ENCODE measurements at regions not wholly inside any gene's neighbourhood (a gene's known extent, or its start where the extent isn't known, plus 50 kb on each side); places are given as distances from the start of the nearest gene placed in this dataset.

GRCh38 chr6:141254336-141254735, 878.4 kb upstream of the GJE1 start:
- DNase-seq, result no peak
- Histone ChIP-seq H3K27me3 (ENCODE audit: control insufficient read depth, insufficient read depth, low read length) (no peaks in the 10 kb centered on the region), H3K4me3 (ENCODE audit: low read length) (no peak overlapping the region), H3K27ac (ENCODE audit: low read length) (no peak overlapping the region), H3K4me1 (ENCODE audit: control insufficient read depth, insufficient read depth, low read length) (no peaks in the 10 kb centered on the region), H3K36me3 (ENCODE audit: control insufficient read depth, insufficient read depth, low read length) (no peaks in the 10 kb centered on the region), H3K9me3 (replicated peaks; ENCODE audit: control insufficient read depth, low read depth, low read length) (no peaks in the 10 kb centered on the region)
- WGBS (ENCODE audit: insufficient coverage), result no CpG with 5 or more reads among the region's 3 CpGs

GRCh38 chr6:141252828-141253608, 879.7 kb upstream of the GJE1 start:
- WGBS (ENCODE audit: insufficient coverage), result 37% methylated on average over 2 of the region's 5 CpGs
- peak; percentile 70 for DNase-seq
- Histone ChIP-seq H3K27me3 (ENCODE audit: control insufficient read depth, insufficient read depth, low read length) (no peaks in the 10 kb centered on the region), H3K4me3 (ENCODE audit: low read length) (no peak overlapping the region), H3K9me3 (replicated peaks; ENCODE audit: control insufficient read depth, low read depth, low read length) (no peaks in the 10 kb centered on the region), H3K4me1 (ENCODE audit: control insufficient read depth, insufficient read depth, low read length) (no peaks in the 10 kb centered on the region), H3K36me3 (ENCODE audit: control insufficient read depth, insufficient read depth, low read length) (no peaks in the 10 kb centered on the region), H3K27ac (ENCODE audit: low read length) (peak overlapping the region; percentile 63)

GRCh38 chr6:141251286-141251685, 881.4 kb upstream of the GJE1 start:
- Histone ChIP-seq H3K27ac (ENCODE audit: low read length) (no peak overlapping the region), H3K9me3 (replicated peaks; ENCODE audit: control insufficient read depth, low read depth, low read length) (no peaks in the 10 kb centered on the region), H3K4me1 (ENCODE audit: control insufficient read depth, insufficient read depth, low read length) (no peaks in the 10 kb centered on the region), H3K36me3 (ENCODE audit: control insufficient read depth, insufficient read depth, low read length) (no peaks in the 10 kb centered on the region), H3K27me3 (ENCODE audit: control insufficient read depth, insufficient read depth, low read length) (no peaks in the 10 kb centered on the region), H3K4me3 (ENCODE audit: low read length) (no peak overlapping the region)
- DNase-seq, result peak; percentile 64

- Histone ChIP-seq H3K27me3 (ENCODE audit: control insufficient read depth, insufficient read depth, low read length) (no peaks in the 10 kb centered on the region), H3K27ac (ENCODE audit: low read length) (no peak overlapping the region), H3K9me3 (replicated peaks; ENCODE audit: control insufficient read depth, low read depth, low read length) (no peaks in the 10 kb centered on the region), H3K4me1 (ENCODE audit: control insufficient read depth, insufficient read depth, low read length) (no peaks in the 10 kb centered on the region), H3K36me3 (ENCODE audit: control insufficient read depth, insufficient read depth, low read length) (no peaks in the 10 kb centered on the region), H3K4me3 (ENCODE audit: low read length) (no peak overlapping the region)
- no CpG with 5 or more reads among the region's 4 CpGs for WGBS (ENCODE audit: insufficient coverage)
- peak; percentile 66 for DNase-seq
Observed at GRCh38 chr6:141248021-141248799, 884.5 kb upstream of the GJE1 start.

GRCh38 chr6:141244366-141244765, 888.4 kb upstream of the GJE1 start:
- DNase-seq, result no peak
- H3K36me3 ChIP-seq (ENCODE audit: control insufficient read depth, insufficient read depth, low read length), result no peaks in the 10 kb centered on the region
- no peak overlapping the region for H3K27ac ChIP-seq (ENCODE audit: low read length)
- no peaks in the 10 kb centered on the region for H3K9me3 ChIP-seq (replicated peaks; ENCODE audit: control insufficient read depth, low read depth, low read length)
- no CpG with 5 or more reads among the region's 2 CpGs for WGBS (ENCODE audit: insufficient coverage)
- H3K4me3 ChIP-seq (ENCODE audit: low read length), result no peak overlapping the region
- H3K4me1 ChIP-seq (ENCODE audit: control insufficient read depth, insufficient read depth, low read length), result no peaks in the 10 kb centered on the region
- H3K27me3 ChIP-seq (ENCODE audit: control insufficient read depth, insufficient read depth, low read length), result no peaks in the 10 kb centered on the region

GRCh38 chr6:141242957-141243356, 889.8 kb upstream of the GJE1 start:
- Histone ChIP-seq H3K4me1 (ENCODE audit: control insufficient read depth, insufficient read depth, low read length) (no peaks in the 10 kb centered on the region), H3K27ac (ENCODE audit: low read length) (no peak overlapping the region), H3K27me3 (ENCODE audit: control insufficient read depth, insufficient read depth, low read length) (no peaks in the 10 kb centered on the region), H3K36me3 (ENCODE audit: control insufficient read depth, insufficient read depth, low read length) (no peaks in the 10 kb centered on the region), H3K4me3 (ENCODE audit: low read length) (no peak overlapping the region), H3K9me3 (replicated peaks; ENCODE audit: control insufficient read depth, low read depth, low read length) (no peaks in the 10 kb centered on the region)
- DNase-seq, result no peak
- WGBS (ENCODE audit: insufficient coverage), result no CpG with 5 or more reads among the region's 1 CpG

- Histone ChIP-seq H3K36me3 (ENCODE audit: control insufficient read depth, insufficient read depth, low read length) (no peaks in the 10 kb centered on the region), H3K4me3 (ENCODE audit: low read length) (no peak overlapping the region), H3K4me1 (ENCODE audit: control insufficient read depth, insufficient read depth, low read length) (no peaks in the 10 kb centered on the region), H3K9me3 (replicated peaks; ENCODE audit: control insufficient read depth, low read depth, low read length) (no peaks in the 10 kb centered on the region), H3K27ac (ENCODE audit: low read length) (no peak overlapping the region), H3K27me3 (ENCODE audit: control insufficient read depth, insufficient read depth, low read length) (no peaks in the 10 kb centered on the region)
- DNase-seq, result no peak
Observed at GRCh38 chr6:141229296-141229695, 903.4 kb upstream of the GJE1 start.

GRCh38 chr6:141218583-141218982, 914.1 kb upstream of the GJE1 start:
- DNase-seq, result no peak
- Histone ChIP-seq H3K4me3 (ENCODE audit: low read length) (no peak overlapping the region), H3K4me1 (ENCODE audit: control insufficient read depth, insufficient read depth, low read length) (no peaks in the 10 kb centered on the region), H3K9me3 (replicated peaks; ENCODE audit: control insufficient read depth, low read depth, low read length) (peaks cover 11% of the 10 kb centered on the region), H3K27ac (ENCODE audit: low read length) (no peak overlapping the region), H3K27me3 (ENCODE audit: control insufficient read depth, insufficient read depth, low read length) (no peaks in the 10 kb centered on the region), H3K36me3 (ENCODE audit: control insufficient read depth, insufficient read depth, low read length) (no peaks in the 10 kb centered on the region)

GRCh38 chr6:141216726-141217125, 916.0 kb upstream of the GJE1 start:
- DNase-seq, result no peak
- Histone ChIP-seq H3K36me3 (ENCODE audit: control insufficient read depth, insufficient read depth, low read length) (no peaks in the 10 kb centered on the region), H3K4me1 (ENCODE audit: control insufficient read depth, insufficient read depth, low read length) (no peaks in the 10 kb centered on the region), H3K27ac (ENCODE audit: low read length) (no peak overlapping the region), H3K4me3 (ENCODE audit: low read length) (no peak overlapping the region), H3K9me3 (replicated peaks; ENCODE audit: control insufficient read depth, low read depth, low read length) (peaks cover 11% of the 10 kb centered on the region), H3K27me3 (ENCODE audit: control insufficient read depth, insufficient read depth, low read length) (no peaks in the 10 kb centered on the region)

GRCh38 chr6:141212296-141212695, 920.4 kb upstream of the GJE1 start:
- H3K27me3 ChIP-seq (ENCODE audit: control insufficient read depth, insufficient read depth, low read length), result no peaks in the 10 kb centered on the region
- H3K4me3 ChIP-seq (ENCODE audit: low read length), result no peak overlapping the region
- peaks cover 4% of the 10 kb centered on the region for H3K9me3 ChIP-seq (replicated peaks; ENCODE audit: control insufficient read depth, low read depth, low read length)
- no peaks in the 10 kb centered on the region for H3K36me3 ChIP-seq (ENCODE audit: control insufficient read depth, insufficient read depth, low read length)
- H3K4me1 ChIP-seq (ENCODE audit: control insufficient read depth, insufficient read depth, low read length), result no peaks in the 10 kb centered on the region
- DNase-seq, result no peak
- no peak overlapping the region for H3K27ac ChIP-seq (ENCODE audit: low read length)
- no CpG with 5 or more reads among the region's 1 CpG for WGBS (ENCODE audit: insufficient coverage)

Data from muscle of leg (tissue), 3 donors.